Esophagus muscularis mucosa (tissue), 4 donors: ENCODE measurements at regions not wholly inside any gene's neighbourhood (a gene's known extent, or its start where the extent isn't known, plus 50 kb on each side); places are given as distances from the start of the nearest gene placed in this dataset.
A peak's percentile ranks its signal among the peaks of the same experiment; 100 is the strongest.

ENCODE experiments used
- DNase-seq: peaks from one replicate; pipeline ENCODE4 v3.0.0-alpha.2; 2017; ENCODE audit errors: extremely low spot score
- H3K27ac ChIP-seq, 4 donors: fragments of 200-600 bp; sonication (generic); replicated peaks in 1 of 4; 1 replicate in 3 of 4; 2 replicates in 1 of 4; pipeline ENCODE4 v1.5.1; 2016 to 2019; ENCODE audit warnings: mild to moderate bottlenecking in 1 of 4
- H3K27me3 ChIP-seq, 4 donors: fragments of 200-600 bp; sonication (generic); one replicate each; pipeline versions ENCODE4 v1.5.1 to v1.6.0; 2016 to 2019
- H3K36me3 ChIP-seq, 4 donors: fragments of 200-600 bp; sonication (generic); one replicate each; pipeline ENCODE4 v1.5.1; 2016 to 2019
- H3K4me1 ChIP-seq, 4 donors: fragments of 200-600 bp; sonication (generic); one replicate each; pipeline ENCODE4 v1.5.1; 2016 to 2019
- H3K4me3 ChIP-seq, 4 donors: fragments of 200-600 bp; sonication (generic); 1 replicate in 2 of 4; 2 replicates in 2 of 4; pipeline ENCODE4 v1.5.1; 2016 to 2019; ENCODE audit warnings: mild to moderate bottlenecking in 4 of 4, moderate library complexity in 1 of 4
- H3K9me3 ChIP-seq, 4 donors: fragments of 200-600 bp; sonication (generic); 1 replicate in 3 of 4; 2 replicates in 1 of 4; pipeline ENCODE4 v1.5.1; 2016 to 2019
- CTCF ChIP-seq, 3 experiments: fragments of 200-600 bp in 2 of 3; fragments of 450-650 bp in 1 of 3; sonication (generic) in 2 of 3; IDR thresholded peaks; one replicate each; pipeline ENCODE4 v1.5.1; 2017 to 2019; ENCODE audit warnings: antibody characterized with exemption in 3 of 3, mild to moderate bottlenecking in 2 of 3, moderate library complexity in 1 of 3
- EP300 ChIP-seq: sonication (generic); formaldehyde crosslinking; IDR thresholded peaks from one replicate; pipeline ENCODE4 v1.6.1; 2017; ENCODE audit warnings: antibody characterized with exemption
- POLR2A ChIP-seq: fragments of 450-650 bp; IDR thresholded peaks from one replicate; pipeline ENCODE4 v1.6.1; 2017; ENCODE audit warnings: antibody characterized with exemption, moderate library complexity, mild to moderate bottlenecking, low read depth
- POLR2AphosphoS5 ChIP-seq, 2 donors: sonication (generic); formaldehyde crosslinking; IDR thresholded peaks; one replicate each; pipeline ENCODE4 v1.6.1; 2017; ENCODE audit warnings: antibody characterized with exemption in 2 of 2
- WGBS: methylation state at CpG from one replicate; pipeline ENCODE4 v1.1.5; 2018; 5-methylcytosine and 5-hydroxymethylcytosine counted together
- intact Hi-C: fragments of 100-400 bp; cut with DNase I; formaldehyde crosslinking; loops from one replicate; pipeline ENCODE4 v1.15.1; 2023

- whole genome bisulfite sequencing, result 12% methylated on average over 24 of the region's 82 CpGs
- TF ChIP-seq CTCF (IDR thresholded peaks at IDR 0.05) (peak; percentile 49 to 72 (median 66)), POLR2AphosphoS5 (IDR thresholded peaks at IDR 0.05) (no peak)
- intact Hi-C loops, result loop anchor here (5.0 kb wide), 2 partner anchors 135 to 190 kb away; no protein-coding TSS in a partner anchor
Observed at GRCh38 chr22:23402275-23403151, 177.6 kb downstream of the IGLL1 start.

GRCh38 chr22:23401910-23402274 lies 178.2 kb downstream of the IGLL1 start:
- peak overlapping the region; percentile 22 to 41 (median 38) for H3K27ac ChIP-seq
- H3K36me3 ChIP-seq, result no peaks in the 10 kb centered on the region

More at GRCh38 chr22:23402275-23403151, 177.6 kb downstream of the IGLL1 start:
- Histone ChIP-seq H3K27ac (peak overlapping the region; percentile 22 to 41 (median 38)), H3K27me3 (peaks cover 0 to 19% (median 0%) of the 10 kb centered on the region in 4 donors), H3K36me3 (no peaks in the 10 kb centered on the region), H3K4me1 (peaks cover 4 to 17% (median 12%) of the 10 kb centered on the region in 4 donors), H3K4me3 (peak overlapping the region; percentile 45 to 57 (median 52)), H3K9me3 (no peaks in the 10 kb centered on the region)
- DNase-seq, result no peak

GRCh38 chr22:23401111-23401909 lies 178.8 kb downstream of the IGLL1 start:
- 88% methylated on average over 10 of the region's 20 CpGs for WGBS
- Histone ChIP-seq H3K4me1 (peaks cover 4 to 17% (median 12%) of the 10 kb centered on the region in 4 donors), H3K27me3 (peaks cover 0 to 19% (median 0%) of the 10 kb centered on the region in 4 donors), H3K4me3 (no peak overlapping the region), H3K36me3 (no peaks in the 10 kb centered on the region), H3K27ac (peak overlapping the region in 1 of 4 donors; percentile 41), H3K9me3 (no peaks in the 10 kb centered on the region)
- intact Hi-C loops, result loop anchor here (5.0 kb wide), 2 partner anchors 136 to 191 kb away; no protein-coding TSS in a partner anchor
- no peak for DNase-seq
- TF ChIP-seq POLR2A (no peak), EP300 (no peak), CTCF (IDR thresholded peaks at IDR 0.05) (no peak), POLR2AphosphoS5 (IDR thresholded peaks at IDR 0.05) (no peak)

More at GRCh38 chr22:23401910-23402274, 178.2 kb downstream of the IGLL1 start:
- Histone ChIP-seq H3K4me3 (peak overlapping the region; percentile 45 to 57 (median 52)), H3K27me3 (peaks cover 0 to 19% (median 0%) of the 10 kb centered on the region in 4 donors), H3K4me1 (peaks cover 4 to 17% (median 12%) of the 10 kb centered on the region in 4 donors), H3K9me3 (no peaks in the 10 kb centered on the region)
- TF ChIP-seq CTCF (IDR thresholded peaks at IDR 0.05), result no peak
- TF ChIP-seq POLR2AphosphoS5 (IDR thresholded peaks at IDR 0.05), result no peak
- TF ChIP-seq POLR2A, result no peak
- no peak for TF ChIP-seq EP300
- no peak for DNase-seq
- intact Hi-C loops, result loop anchor here (5.0 kb wide), 2 partner anchors 135 to 190 kb away; no protein-coding TSS in a partner anchor
- 83% methylated on average over 3 of the region's 14 CpGs for WGBS

GRCh38 chr22:23400286-23400981 lies 179.7 kb downstream of the IGLL1 start:
- WGBS, result 86% methylated on average over 14 of the region's 23 CpGs
- Histone ChIP-seq H3K4me1 (peaks cover 4 to 17% (median 12%) of the 10 kb centered on the region in 4 donors), H3K27me3 (peaks cover 0 to 17% (median 0%) of the 10 kb centered on the region in 4 donors), H3K36me3 (no peaks in the 10 kb centered on the region), H3K9me3 (no peaks in the 10 kb centered on the region), H3K27ac (no peak overlapping the region), H3K4me3 (no peak overlapping the region)
- intact Hi-C loops, result loop anchor here (5.0 kb wide), 2 partner anchors 137 to 192 kb away; no protein-coding TSS in a partner anchor
- no peak for TF ChIP-seq CTCF (IDR thresholded peaks at IDR 0.05)
- no peak for TF ChIP-seq POLR2A
- TF ChIP-seq POLR2AphosphoS5 (IDR thresholded peaks at IDR 0.05), result no peak
- no peak for TF ChIP-seq EP300
- no peak for DNase-seq
